ENCODE measurements at regions not wholly inside any gene's neighbourhood (a gene's known extent, or its start where the extent isn't known, plus 50 kb on each side); places are given as distances from the start of the nearest gene placed in this dataset.

DNA sequence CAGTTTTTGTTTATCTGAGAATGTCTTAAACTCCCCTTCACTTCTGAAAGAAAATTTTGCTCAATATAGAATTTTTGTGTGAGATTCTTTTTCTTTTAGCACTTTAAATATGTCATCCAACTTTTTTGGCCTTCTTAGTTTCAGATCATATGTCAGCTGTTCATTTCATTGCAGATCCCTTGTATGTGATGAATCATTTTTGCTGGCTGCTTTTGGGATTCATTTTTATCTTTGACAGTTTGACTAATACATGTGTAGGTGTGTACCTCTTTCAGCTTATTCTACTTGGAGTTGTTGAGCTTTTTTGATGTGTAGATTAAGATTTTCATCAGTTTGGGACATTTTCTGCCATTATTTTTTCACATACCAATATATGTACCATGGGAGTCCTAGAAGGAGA, 156.8 kb downstream of the FASLG start:
- intact Hi-C loops (cut with DNase I), result loop anchor here (10.0 kb wide), 1 partner anchor 379 kb away; no protein-coding TSS in a partner anchor
- FAIRE-seq, result no peak
- DNase-seq, result no peak
- TF ChIP-seq, protein P1, sequence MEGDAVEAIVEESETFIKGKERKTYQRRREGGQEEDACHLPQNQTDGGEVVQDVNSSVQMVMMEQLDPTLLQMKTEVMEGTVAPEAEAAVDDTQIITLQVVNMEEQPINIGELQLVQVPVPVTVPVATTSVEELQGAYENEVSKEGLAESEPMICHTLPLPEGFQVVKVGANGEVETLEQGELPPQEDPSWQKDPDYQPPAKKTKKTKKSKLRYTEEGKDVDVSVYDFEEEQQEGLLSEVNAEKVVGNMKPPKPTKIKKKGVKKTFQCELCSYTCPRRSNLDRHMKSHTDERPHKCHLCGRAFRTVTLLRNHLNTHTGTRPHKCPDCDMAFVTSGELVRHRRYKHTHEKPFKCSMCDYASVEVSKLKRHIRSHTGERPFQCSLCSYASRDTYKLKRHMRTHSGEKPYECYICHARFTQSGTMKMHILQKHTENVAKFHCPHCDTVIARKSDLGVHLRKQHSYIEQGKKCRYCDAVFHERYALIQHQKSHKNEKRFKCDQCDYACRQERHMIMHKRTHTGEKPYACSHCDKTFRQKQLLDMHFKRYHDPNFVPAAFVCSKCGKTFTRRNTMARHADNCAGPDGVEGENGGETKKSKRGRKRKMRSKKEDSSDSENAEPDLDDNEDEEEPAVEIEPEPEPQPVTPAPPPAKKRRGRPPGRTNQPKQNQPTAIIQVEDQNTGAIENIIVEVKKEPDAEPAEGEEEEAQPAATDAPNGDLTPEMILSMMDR (IDR thresholded peaks at IDR 0.05; ENCODE audit: borderline replicate concordance, extremely low read depth, insufficient read depth), result no peak
- H3K27ac ChIP-seq (ENCODE audit: low read depth in 2 of 2, low read length in 2 of 2), result no peak overlapping the region
- H3K36me3 ChIP-seq (ENCODE audit: control insufficient read depth in 2 of 3, insufficient read depth in 3 of 3, low read length in 3 of 3), result no peaks in the 10 kb centered on the region
- no peak overlapping the region for H3K4me3 ChIP-seq (ENCODE audit: low read length in 3 of 3)
- no peaks in the 10 kb centered on the region for H3K4me1 ChIP-seq (ENCODE audit: control insufficient read depth in 2 of 3, insufficient read depth in 2 of 3, low read depth in 1 of 3, low read length in 3 of 3)
- no peaks in the 10 kb centered on the region for H3K27me3 ChIP-seq (ENCODE audit: control insufficient read depth, insufficient read depth, low read length)
- H3K9ac ChIP-seq (ENCODE audit: low read length in 3 of 3), result no peak overlapping the region
- no peaks in the 10 kb centered on the region for H3K9me3 ChIP-seq (ENCODE audit: control insufficient read depth in 2 of 3, insufficient read depth in 1 of 3, low read length in 3 of 3)

DNA sequence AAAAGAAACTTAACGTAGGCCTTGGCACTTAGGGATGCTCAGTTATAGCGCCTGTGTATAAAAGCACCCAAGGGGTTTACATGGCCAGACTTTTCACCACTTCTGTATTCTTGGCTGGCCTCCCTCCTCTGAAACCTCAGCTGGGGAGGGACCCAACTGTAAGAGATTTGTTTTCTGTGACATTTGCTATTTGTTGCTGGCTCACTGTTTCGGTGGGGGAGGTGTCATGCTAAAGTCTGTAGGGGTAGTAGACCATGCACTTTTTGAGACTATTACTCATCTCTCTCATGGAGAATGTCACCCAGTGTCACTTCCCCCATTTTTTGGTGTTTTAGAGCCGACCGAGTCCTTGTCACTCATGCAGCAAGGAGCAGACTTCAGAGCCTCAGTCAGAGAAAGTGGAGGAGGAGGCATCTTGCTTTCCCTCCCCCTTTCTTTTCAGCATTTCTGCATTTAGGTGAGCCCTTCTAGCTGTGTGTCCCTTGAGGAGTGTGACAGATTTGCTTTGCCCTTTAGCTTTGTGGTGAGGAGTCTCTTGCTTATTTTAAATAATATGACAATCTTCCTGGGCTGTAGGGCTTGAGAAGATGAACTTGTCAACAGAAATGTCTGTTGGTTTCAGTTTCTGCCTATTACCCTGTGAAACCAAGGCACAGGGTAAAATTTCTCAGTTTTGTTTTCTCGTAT, 160.1 kb downstream of the FASLG start:
- no peaks in the 10 kb centered on the region for H3K36me3 ChIP-seq (ENCODE audit: control insufficient read depth in 2 of 3, insufficient read depth in 3 of 3, low read length in 3 of 3)
- FAIRE-seq (no peak), DNase-seq (peak in 2 of 5 donors; percentile 18 to 28)
- intact Hi-C loops (cut with DNase I), result loop anchor here (10.0 kb wide), 1 partner anchor 376 kb away; no protein-coding TSS in a partner anchor
- TF ChIP-seq, protein P1 (IDR thresholded peaks at IDR 0.05; ENCODE audit: borderline replicate concordance, extremely low read depth, insufficient read depth), result no peak
- H3K27ac ChIP-seq (ENCODE audit: low read depth in 2 of 2, low read length in 2 of 2), result no peak overlapping the region
- H3K4me3 ChIP-seq (ENCODE audit: low read length in 3 of 3), result no peak overlapping the region
- H3K4me1 ChIP-seq (ENCODE audit: control insufficient read depth in 2 of 3, insufficient read depth in 2 of 3, low read depth in 1 of 3, low read length in 3 of 3), result no peaks in the 10 kb centered on the region
- no peaks in the 10 kb centered on the region for H3K9me3 ChIP-seq (ENCODE audit: control insufficient read depth in 2 of 3, insufficient read depth in 1 of 3, low read length in 3 of 3)
- no peaks in the 10 kb centered on the region for H3K27me3 ChIP-seq (ENCODE audit: control insufficient read depth, insufficient read depth, low read length)
- no peak overlapping the region for H3K9ac ChIP-seq (ENCODE audit: low read length in 3 of 3)

DNA sequence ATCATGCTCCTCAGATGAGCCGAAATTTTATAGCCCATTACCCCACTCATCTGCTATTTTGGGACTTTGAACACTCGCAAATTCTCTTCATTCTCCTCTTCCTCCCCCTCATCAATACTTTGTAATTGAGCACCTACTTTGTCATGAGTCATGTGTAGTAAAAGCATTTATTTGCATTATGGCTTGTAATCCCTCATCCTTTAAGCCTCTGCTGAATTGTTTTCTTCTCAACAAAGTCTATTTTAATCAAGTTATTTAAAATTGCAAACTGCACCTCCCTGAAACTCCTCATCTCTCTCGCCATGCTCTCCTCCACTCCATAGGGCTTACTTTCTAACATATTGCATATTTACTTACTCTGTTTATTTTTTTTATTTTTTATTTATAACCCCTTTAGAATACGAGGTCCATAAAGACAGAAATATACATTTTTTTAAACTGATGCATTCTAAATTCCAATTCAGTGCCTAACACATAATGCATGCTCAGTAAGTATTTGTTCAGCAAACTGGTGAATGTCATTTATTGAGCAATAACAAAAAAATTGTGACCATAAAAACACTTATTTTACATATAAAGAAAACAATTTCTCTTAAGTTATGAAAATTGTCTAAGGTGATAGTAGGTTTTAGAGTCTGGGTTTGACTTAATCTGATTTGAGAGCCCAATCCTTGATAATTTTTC, 161.7 kb downstream of the FASLG start:
- H3K27ac ChIP-seq (ENCODE audit: low read depth in 2 of 2, low read length in 2 of 2), result no peak overlapping the region
- intact Hi-C loops (cut with DNase I), result no loop called here
- H3K4me3 ChIP-seq (ENCODE audit: low read length in 3 of 3), result no peak overlapping the region
- TF ChIP-seq, protein P1 (IDR thresholded peaks at IDR 0.05; ENCODE audit: borderline replicate concordance, extremely low read depth, insufficient read depth), result no peak
- no peaks in the 10 kb centered on the region for H3K9me3 ChIP-seq (ENCODE audit: control insufficient read depth in 2 of 3, insufficient read depth in 1 of 3, low read length in 3 of 3)
- H3K27me3 ChIP-seq (ENCODE audit: control insufficient read depth, insufficient read depth, low read length), result no peaks in the 10 kb centered on the region
- H3K36me3 ChIP-seq (ENCODE audit: control insufficient read depth in 2 of 3, insufficient read depth in 3 of 3, low read length in 3 of 3), result no peaks in the 10 kb centered on the region
- H3K4me1 ChIP-seq (ENCODE audit: control insufficient read depth in 2 of 3, insufficient read depth in 2 of 3, low read depth in 1 of 3, low read length in 3 of 3), result no peaks in the 10 kb centered on the region
- FAIRE-seq, result no peak
- DNase-seq, result no peak
- no peak overlapping the region for H3K9ac ChIP-seq (ENCODE audit: low read length in 3 of 3)
